GM18873 (cell line): ENCODE measurements at regions not wholly inside any gene's neighbourhood (a gene's known extent, or its start where the extent isn't known, plus 50 kb on each side); places are given as distances from the start of the nearest gene placed in this dataset.

ENCODE experiments used
- ATAC-seq: cut with Tn5 transposase; IDR thresholded peaks from one replicate; pipeline ENCODE4 v1.9.1; 2021; ENCODE audit warnings: mild to moderate bottlenecking, moderate library complexity, moderate number of reproducible peaks; ENCODE audit not compliant: unreplicated experiment, low FRiP score

GRCh38 chr7:84637568-84638338 is 443.2 kb upstream of the SEMA3A start:
- ATAC-seq, result no peak

GRCh38 chr7:84631913-84632312 is 437.3 kb upstream of the SEMA3A start:
- ATAC-seq, result no peak

- ATAC-seq, result no peak
These were observed 435.2 kb upstream of the SEMA3A start for GRCh38 chr7:84629640-84630318.

DNA sequence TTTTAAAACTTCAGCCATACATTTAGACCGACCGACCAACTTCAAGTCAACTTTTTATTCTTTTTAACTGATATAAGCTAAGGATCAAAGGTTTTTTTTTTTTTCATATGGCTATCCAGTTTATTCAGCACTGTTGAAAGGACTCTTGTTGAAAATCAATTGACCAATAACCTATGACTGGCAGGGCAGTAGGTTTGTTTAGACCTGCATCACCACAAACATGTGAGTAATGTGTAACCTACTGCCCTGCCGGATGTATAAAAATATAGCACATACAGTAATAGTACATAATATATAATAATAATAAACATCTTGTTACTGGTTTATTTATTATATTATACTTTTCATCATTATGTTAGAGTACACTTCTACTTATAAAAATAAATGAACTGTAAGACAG is 434.6 kb upstream of the SEMA3A start:
- ATAC-seq, result no peak

DNA sequence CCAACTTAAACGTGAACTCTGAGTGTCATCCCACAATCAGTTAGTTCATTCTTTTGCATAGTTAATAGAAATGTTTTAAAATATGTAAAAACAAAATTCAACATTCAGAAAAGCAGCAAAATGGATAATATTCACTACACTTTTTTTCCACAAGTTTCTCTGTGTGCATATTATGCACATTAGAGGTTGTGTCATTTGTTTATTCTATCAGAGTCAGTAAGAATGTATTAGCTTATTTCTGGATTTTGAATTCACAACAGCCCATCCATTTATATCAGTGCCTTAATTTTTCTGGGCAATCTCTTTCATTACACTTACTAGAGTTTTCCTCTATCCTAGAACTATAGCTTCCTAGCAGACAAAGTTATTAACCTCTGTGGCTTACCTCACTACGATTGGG is 432.7 kb upstream of the SEMA3A start:
- ATAC-seq, result no peak

DNA sequence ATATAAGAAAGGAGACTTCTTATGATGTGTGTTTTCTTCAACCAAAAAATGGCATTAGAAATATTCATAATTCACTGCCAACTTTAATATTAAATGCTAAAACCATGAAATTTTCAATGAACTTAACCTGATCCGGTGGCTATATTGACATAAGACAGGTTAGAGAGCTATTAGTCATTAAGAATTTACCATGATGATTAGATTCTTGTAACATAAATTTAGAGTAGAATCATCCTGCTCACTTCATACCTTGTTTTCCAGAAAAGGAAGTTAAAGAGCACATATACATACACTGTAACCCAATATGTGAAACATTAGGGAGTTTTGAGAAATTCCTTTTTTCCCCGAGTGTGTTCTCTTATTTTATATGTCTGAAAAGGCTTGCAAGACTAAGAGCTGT is 430.3 kb upstream of the SEMA3A start:
- ATAC-seq, result no peak

- no peak for ATAC-seq
These were observed 429.9 kb upstream of the SEMA3A start for GRCh38 chr7:84624527-84624926.

DNA sequence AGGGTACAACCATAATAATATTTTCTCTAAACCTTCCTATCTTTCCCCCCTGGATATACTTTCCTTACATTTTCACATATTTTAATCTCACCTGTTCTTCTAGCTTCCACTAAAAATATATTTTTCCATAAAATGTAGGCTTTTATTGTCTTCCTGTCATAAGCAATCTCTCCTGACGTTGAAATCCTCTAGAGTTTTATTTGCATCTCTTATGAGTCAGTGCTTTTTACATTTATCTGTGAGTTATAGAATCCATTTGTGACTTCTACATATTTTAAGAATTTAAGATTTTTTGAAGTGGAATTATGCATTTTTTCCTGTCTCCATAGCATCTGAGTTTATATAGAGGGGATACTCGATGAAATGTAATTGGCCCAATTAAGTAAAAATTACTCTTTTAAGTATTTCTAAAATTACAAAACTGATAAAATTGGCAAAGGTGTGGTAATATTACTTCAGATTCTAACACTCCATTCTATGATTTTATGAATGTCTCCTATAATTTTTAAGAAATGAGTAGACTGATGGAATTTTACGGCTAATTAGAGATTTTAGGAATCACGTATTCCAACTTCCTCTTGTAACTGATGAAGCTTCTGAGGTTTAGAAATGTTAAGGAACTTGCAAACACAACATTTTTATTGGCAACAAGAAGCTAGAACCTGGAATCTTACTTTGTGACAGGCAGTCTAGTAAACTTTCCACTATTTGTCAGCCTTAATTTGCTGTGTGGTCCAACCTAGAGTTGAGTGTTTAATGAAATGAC is 422.9 kb upstream of the SEMA3A start:
- no peak for ATAC-seq

GRCh38 chr7:84614821-84615501 is 420.4 kb upstream of the SEMA3A start:
- no peak for ATAC-seq

- no peak for ATAC-seq
These were observed 418.5 kb upstream of the SEMA3A start for GRCh38 chr7:84612981-84613681.

GRCh38 chr7:84611391-84611790 is 416.8 kb upstream of the SEMA3A start:
- no peak for ATAC-seq

DNA sequence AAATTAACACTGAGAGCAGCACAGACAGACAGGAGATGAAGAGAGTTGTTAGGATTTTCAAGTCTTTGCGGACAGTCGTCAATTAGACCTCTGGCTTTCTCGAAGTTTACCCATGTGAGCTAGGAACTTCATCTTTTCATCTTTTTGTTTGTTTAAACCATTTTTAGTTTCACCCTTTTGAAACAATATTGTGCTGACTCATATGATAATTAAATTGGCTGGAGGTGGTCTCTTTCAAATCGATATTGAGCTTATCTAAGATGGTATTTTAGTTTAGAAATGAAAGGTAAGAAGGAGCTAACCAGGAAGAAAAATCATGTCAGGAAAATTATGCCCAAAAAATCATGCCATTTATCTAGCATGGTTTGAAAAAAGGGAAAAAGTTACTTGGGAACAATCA is 415.8 kb upstream of the SEMA3A start:
- ATAC-seq, result no peak

DNA sequence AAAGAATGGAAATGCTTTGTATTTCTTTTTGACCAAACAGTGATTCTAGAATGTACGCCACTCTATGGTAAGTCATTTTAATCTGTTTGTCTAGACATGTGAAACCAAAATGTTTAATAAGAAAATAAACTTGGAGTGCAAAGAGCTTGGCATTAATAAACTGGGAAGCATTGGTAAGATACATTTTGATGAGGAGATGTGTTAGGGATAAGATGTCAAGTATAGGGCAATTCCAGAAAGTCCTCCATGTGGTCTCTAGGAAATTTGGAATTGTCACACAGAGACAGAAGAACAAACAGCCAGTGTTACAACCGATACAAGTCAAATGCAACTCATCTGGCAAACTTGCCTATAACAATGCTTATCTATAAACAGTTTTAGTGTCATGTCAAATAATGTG is 410.7 kb upstream of the SEMA3A start:
- no peak for ATAC-seq

DNA sequence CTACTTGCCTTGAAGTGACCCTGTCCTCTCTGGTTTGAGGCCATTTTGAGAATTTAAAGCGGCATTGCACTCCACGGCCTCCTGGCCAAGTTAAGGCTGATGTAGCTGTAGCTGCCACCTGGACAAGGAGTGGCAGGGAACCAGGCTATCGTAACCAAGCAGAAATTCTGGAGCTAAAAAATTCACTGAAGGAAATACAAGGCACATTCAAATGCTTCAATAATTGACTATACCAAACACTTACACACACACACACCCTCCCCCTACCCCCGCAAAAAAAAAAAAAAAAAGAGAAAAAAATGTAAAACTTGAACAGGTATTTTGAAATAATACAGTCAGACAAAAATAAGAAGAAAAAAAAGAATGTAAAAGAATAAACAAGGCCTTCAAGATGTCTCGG is 409.0 kb upstream of the SEMA3A start:
- no peak for ATAC-seq

DNA sequence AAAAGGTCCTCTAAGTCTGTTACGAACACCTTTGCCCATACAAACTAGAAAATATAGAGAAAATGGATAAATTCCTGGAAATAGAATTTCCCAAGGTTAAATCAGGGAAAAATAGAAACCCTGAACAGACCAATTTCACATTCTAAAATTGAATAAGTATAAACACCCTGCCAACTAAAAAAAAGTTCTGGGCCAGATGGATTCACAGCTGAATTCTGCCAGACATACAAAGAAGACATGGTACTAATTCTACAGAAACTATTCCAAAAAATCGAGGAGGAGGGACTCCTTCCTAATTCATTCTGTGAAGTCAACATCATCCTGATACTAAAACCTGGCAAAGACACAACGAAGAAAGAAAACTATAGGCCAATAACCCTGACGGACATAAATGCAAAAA is 400.4 kb upstream of the SEMA3A start:
- ATAC-seq, result no peak

- no peak for ATAC-seq
These were observed 397.3 kb upstream of the SEMA3A start for GRCh38 chr7:84591897-84592296.

GRCh38 chr7:84589012-84589411 is 394.4 kb upstream of the SEMA3A start:
- ATAC-seq, result no peak

- ATAC-seq, result no peak
These were observed 388.7 kb upstream of the SEMA3A start for GRCh38 chr7:84583331-84583730.

DNA sequence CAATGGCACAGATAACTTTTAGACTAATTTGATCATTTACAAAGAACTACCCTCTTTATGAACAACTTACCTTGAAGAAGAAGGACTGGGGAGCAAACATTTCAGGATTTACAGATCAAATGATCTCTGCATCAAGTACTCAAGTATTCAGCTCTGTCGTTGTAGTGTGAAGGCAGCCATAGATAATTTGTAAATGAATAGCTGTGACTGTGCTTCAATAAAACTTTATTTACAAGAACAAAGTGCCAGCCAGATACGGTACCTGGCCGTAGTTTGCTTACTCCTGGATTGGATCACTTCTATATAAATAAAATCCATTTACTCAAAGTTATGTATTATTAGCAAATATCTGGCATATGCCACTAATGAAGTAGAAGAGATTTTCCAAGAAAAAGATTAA is 388.2 kb upstream of the SEMA3A start:
- ATAC-seq, result no peak

- ATAC-seq, result no peak
These were observed 384.2 kb upstream of the SEMA3A start for GRCh38 chr7:84578825-84579224.
